GM19025 (cell line): ENCODE measurements at regions not wholly inside any gene's neighbourhood (a gene's known extent, or its start where the extent isn't known, plus 50 kb on each side); places are given as distances from the start of the nearest gene placed in this dataset.

ENCODE experiments used
- ATAC-seq: cut with Tn5 transposase; IDR thresholded peaks from one replicate; pipeline ENCODE4 v1.9.1; 2021; ENCODE audit warnings: mild to moderate bottlenecking, low read depth, moderate library complexity; ENCODE audit not compliant: unreplicated experiment

DNA sequence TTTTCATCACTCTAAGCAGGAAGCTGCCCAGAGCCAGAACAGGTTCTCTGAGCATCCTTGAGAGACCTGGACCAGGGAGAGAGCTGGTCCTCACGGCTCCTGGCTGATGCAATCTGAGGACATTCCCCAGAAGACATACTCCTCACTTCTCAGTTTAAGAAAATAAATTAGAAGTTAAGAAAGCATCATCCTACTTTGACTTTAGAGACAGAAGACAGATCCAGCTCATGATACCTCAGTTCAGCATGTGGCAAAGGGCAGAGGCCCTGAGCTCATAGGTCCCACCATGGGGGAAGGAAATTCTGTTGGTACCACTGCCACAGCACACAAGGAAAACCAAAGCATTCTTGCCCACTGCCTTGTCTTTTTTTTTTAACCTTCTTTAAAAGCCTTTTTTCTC, 378.1 kb upstream of the JARID2 start:
- ATAC-seq, result no peak

- no peak for ATAC-seq
Observed at GRCh38 chr6:14871221-14871620, 374.6 kb upstream of the JARID2 start.

DNA sequence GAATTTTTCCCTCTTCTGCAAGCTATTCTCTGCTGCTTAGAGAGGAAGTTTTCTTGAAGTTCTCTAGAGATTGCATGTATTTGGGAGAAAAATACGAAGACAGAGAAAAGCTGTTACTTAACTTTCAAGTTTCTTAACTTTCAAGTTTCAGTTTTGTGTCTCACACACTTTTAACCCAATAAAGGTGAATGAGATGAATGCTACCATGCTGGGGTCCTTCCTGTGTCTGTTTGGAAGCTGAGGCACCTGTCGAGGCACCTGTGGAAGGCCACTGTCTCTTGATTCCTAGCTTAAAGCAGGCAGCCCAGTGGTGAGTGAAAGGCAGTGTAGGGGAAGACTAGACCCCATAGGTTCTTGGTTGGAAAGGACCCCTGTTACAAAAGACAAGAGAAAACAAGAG, 372.8 kb upstream of the JARID2 start:
- ATAC-seq, result no peak

DNA sequence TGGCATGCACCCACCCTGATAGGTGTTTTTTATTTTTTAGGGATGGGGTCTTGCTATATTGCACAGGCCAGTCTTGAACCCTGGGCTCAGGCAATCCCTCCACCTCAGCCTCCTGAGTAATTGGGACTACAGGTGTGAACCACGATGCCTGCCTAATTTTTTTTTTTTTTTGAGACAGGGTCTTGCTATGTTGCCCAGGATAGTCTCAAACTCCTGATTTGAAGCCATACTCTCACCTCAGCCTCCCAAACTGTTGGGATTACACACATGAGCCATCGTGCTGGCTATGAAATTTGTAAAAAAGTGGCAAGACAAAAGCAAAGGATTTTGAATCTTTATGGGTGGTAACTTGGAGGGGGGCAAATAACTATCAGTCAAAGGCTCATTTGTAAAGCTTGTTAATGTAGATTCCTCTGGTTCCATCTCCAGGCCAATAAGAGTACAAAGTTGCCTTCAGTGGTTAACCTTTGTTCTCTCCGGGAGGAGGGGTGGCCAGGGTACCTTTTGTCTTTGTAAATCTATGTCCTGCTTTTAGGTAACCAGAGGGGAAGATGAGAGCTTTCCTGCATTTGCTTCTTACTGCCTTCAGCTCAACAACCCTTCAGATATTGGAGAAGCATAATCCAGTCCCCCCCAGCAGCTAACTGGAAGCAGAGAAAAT, 372.0 kb upstream of the JARID2 start:
- ATAC-seq, result no peak

DNA sequence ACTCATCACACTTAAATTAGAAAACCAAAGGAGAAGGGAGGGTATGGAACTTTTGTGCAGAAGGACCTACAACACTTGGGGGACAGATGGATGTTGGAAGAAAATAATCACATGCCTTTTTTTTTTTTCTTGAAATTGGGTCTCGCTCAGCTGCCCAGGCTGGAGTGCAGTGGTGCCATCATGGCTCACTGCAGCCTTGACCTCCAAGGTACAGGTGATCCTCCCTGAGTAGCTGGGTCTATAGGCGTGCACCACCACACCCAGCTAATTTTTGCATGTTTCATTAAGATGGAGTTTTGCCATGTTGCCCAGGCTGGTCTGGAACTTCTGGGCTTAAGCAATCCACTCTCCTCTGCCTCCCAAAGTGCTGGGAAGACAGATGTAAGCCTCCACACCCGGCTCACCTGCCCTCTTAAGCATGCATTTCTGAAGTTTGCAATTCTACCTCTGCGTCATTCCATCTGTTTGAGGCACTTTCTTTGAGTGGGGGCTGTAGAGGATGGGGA, 370.8 kb upstream of the JARID2 start:
- no peak for ATAC-seq

DNA sequence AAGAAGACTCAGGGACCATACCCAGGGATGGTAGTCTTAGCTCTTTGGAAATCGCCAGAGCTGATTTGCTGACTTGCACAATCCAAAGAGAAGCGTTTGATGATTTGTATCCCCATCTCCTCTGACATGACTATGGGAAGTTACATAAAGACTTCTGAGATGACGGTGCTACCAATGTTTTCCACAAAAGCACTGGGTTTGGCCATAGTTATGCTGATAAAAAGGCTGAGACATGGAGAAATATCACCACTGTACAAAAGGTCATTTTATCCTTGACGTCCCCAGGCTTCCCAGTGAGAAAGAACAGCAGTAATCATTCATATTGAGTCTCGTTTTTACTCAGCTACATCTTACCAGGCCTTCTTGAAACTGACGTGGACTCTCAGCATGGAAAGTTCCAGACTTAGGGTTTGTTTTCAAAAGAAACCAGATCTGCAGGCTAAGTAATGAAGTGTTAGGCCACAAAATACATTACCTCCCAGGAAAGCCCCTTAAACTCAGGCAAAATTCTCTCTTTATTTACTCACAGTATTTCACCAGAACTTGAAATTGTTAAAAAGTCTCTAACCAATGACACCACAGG, 370.3 kb upstream of the JARID2 start:
- ATAC-seq, result peak; percentile 61

GRCh38 chr6:14876778-14877613, 368.9 kb upstream of the JARID2 start:
- peak; percentile 48 for ATAC-seq

DNA sequence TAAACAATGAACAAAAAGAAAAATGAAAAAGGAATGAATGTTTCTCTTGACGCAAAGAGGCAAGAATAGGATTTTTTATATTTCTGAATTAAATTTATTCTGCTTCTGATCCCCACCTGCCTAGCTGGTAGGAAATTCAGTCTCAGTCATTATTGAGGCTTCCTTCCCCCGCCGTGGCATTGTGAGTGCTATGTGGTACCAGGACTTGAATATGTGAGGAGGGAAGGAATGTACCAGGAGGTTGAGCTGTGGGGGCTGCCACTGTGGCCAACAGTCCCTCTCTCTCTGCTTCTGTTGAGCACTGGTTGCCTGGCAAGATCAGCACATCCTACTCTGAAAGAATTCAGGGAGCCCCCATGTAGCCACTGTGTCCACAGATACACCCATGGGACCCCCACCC, 368.1 kb upstream of the JARID2 start:
- ATAC-seq, result no peak

DNA sequence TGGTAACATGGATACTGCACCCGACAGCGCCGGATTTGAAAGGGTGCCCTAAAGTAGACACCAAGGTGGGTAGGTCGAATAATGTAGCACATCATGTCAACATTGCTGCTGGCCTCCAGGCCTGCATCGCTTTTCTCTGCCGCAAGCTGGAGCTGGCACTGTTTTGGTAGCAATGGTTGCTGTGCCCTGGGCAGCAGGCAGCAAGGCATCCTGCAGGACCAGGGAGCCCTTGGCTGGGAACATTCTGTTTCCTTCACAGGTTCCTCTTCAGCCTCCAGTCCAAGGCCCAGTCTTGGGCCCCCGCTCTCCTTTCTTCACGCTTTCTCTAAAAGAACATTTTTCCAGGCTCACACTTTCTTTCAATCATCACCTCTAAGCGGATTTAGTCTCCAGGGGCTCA, 365.8 kb upstream of the JARID2 start:
- no peak for ATAC-seq

DNA sequence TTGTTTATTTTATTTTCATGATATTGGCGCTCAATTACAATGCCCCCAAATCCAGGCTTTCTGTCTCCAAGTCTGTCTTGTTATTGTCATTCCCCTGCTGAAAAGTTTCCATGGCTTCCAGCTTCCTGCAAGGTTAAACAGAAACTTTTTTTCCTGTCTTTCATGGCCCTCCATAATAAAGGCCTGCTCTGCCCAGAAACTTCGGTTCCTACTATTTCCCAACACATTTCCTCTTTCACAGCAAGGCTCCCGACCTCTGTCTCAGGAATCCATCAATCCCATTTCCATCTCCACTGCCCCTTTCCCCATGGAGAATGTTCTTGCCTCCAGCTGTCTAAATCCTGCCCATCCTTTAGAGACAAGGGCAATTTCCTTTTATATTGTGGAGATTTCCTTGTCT, 365.2 kb upstream of the JARID2 start:
- ATAC-seq, result no peak

GRCh38 chr6:14881398-14881797, 364.5 kb upstream of the JARID2 start:
- no peak for ATAC-seq

DNA sequence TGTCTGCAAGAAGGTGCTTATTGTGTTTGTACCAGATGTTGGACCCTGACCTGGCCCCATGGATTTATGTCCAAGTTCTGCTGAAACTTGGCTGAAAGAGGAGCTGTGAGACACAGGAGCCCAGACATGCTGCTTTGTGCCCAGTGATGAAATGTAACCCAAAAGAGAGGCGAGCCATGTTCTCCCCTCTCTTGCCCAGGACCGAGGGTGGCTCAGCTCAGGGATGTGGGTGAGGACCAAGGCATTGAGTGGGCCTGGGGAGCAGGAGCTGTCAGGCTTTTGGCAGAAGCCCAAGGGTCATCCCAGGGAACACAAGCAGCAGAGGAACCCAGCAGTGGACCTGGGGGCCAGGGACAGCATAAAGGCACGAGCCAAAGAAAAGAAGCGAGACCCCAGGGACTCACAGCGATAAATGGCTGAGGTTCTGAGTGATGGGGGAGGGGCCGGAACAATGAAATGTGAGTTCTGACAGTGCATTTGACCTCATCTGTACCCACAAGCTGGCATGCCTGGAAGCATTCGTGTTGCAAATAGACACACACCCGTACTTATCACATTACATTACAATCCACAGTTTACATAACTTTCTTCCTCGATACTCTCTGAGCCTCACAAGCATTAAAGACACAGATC, 363.4 kb upstream of the JARID2 start:
- no peak for ATAC-seq

GRCh38 chr6:14883921-14884320, 361.9 kb upstream of the JARID2 start:
- ATAC-seq, result no peak

- ATAC-seq, result no peak
Observed at GRCh38 chr6:14885498-14885897, 360.4 kb upstream of the JARID2 start.

GRCh38 chr6:14887181-14887580, 358.7 kb upstream of the JARID2 start:
- no peak for ATAC-seq

- ATAC-seq, result no peak
Observed at GRCh38 chr6:14887986-14888574, 357.8 kb upstream of the JARID2 start.

- ATAC-seq, result no peak
Observed at GRCh38 chr6:14888575-14889000, 357.3 kb upstream of the JARID2 start.

DNA sequence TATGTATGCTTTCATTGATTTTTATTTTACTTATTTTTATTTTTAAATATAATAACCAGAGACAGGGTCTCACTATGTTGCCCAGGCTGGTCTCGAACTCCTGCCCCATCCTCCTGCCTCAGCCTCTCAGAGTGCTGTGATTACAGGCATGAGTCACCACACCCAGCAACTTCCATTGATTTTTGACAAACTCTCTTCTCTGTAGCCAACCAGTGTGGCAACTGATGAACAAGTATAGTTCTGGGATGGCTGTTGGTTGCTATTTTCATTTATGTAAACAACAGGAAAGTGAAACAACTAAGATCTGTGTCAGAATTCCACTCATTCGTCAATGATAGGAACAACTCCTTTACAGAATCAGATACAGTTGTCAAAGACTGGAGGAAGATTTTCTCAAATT, 356.7 kb upstream of the JARID2 start:
- no peak for ATAC-seq

GRCh38 chr6:14889611-14890593, 356.0 kb upstream of the JARID2 start:
- no peak for ATAC-seq
